Lung (tissue), 11 donors: ENCODE measurements at regions not wholly inside any gene's neighbourhood (a gene's known extent, or its start where the extent isn't known, plus 50 kb on each side); places are given as distances from the start of the nearest gene placed in this dataset.

Source experiments
- ATAC-seq: fragments of 200-7000 bp; cut with Tn5 transposase; one replicate; pipeline ENCODE4 v1.9.1; 2020; ENCODE audit warnings: moderate number of reproducible peaks; ENCODE audit not compliant: insufficient read depth, low FRiP score
- DNase-seq, 3 donors: peaks; one replicate each; pipeline ENCODE4 v3.0.0-alpha.2; 2013 to 2017
- H3K27ac ChIP-seq, 2 donors: one replicate each; pipeline ENCODE4 v1.5.1; 2013; ENCODE audit warnings: mild to moderate bottlenecking in 2 of 2, moderate library complexity in 2 of 2, control low read depth in 1 of 2, inconsistent platforms in 1 of 2, low read depth in 1 of 2, low read length in 1 of 2
- H3K27me3 ChIP-seq, 3 donors: one replicate each; pipeline ENCODE4 v1.5.1; 2013; ENCODE audit warnings: low read length in 2 of 3; ENCODE audit not compliant: control insufficient read depth in 3 of 3, insufficient read depth in 3 of 3
- H3K36me3 ChIP-seq, 4 donors: one replicate each; pipeline ENCODE4 v1.5.1; 2013; ENCODE audit warnings: low read length in 4 of 4, mild to moderate bottlenecking in 1 of 4, moderate library complexity in 1 of 4; ENCODE audit not compliant: control insufficient read depth in 4 of 4, insufficient read depth in 4 of 4
- H3K4me1 ChIP-seq, 5 donors: one replicate each; pipeline ENCODE4 v1.5.1; 2013; ENCODE audit warnings: low read length in 5 of 5, mild to moderate bottlenecking in 2 of 5, moderate library complexity in 1 of 5; ENCODE audit not compliant: control insufficient read depth in 5 of 5, insufficient read depth in 5 of 5
- H3K4me3 ChIP-seq: one replicate; pipeline ENCODE4 v1.5.1; 2013; ENCODE audit warnings: mild to moderate bottlenecking, control low read depth, moderate library complexity
- H3K9ac ChIP-seq, 2 donors: one replicate each; pipeline ENCODE4 v1.5.1; 2013; ENCODE audit warnings: low read length in 2 of 2, control low read depth in 1 of 2; ENCODE audit not compliant: insufficient read depth in 1 of 2
- H3K9me3 ChIP-seq, 4 donors: one replicate each; pipeline ENCODE4 v1.5.1; 2013; ENCODE audit warnings: low read length in 3 of 4, mild to moderate bottlenecking in 1 of 4, moderate library complexity in 1 of 4; ENCODE audit not compliant: control insufficient read depth in 4 of 4, insufficient read depth in 3 of 4
- WGBS, 2 donors: extraction: QIAGEN DNeasy Blood & Tissue Kit; methylation state at CpG; one replicate each; pipeline ENCODE4 v1.1.7; 2013; 5-methylcytosine and 5-hydroxymethylcytosine counted together
- TF ChIP-seq, protein P1 (sequence below): IDR thresholded peaks from 2 replicates; pipeline ENCODE4 v1.5.1; 2012; ENCODE audit warnings: mild to moderate bottlenecking; ENCODE audit errors: control extremely low read depth, extremely low read depth
- donor health status: control.
- donor health status: control.
- donor health status: Bipolar disorder and iron deficiency.
- donor health status: healthy.
- donor health status: DM: yes; HTN: yes; CAD: no.

DNA sequence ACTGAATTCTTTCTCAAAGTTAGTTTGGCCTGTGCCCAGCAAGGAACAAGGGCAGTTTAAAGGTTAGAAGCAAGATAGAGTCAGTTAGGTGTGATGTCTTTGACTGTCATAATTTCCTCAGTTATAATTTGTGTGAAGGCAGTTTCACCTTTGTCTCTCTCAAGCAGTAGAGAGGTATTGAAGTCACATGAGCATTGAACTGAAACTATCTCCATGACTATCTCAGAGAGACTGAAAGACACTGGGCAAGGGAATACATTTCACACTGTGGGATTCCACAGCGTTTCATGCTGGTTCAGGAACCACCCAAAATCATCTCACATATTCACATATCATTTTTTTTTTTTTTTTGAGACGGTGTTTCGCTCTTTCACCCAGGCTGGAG lies 366.1 kb downstream of the PREX1 start:
- Histone ChIP-seq H3K9ac (no peak overlapping the region), H3K9me3 (no peaks in the 10 kb centered on the region), H3K27me3 (peaks cover 0 to 8% (median 3%) of the 10 kb centered on the region in 3 donors), H3K4me3 (no peak overlapping the region), H3K36me3 (no peaks in the 10 kb centered on the region), H3K27ac (no peak overlapping the region), H3K4me1 (peaks cover 0 to 10% (median 0%) of the 10 kb centered on the region in 5 donors)
- WGBS, 2 donors: 91 to 96% methylated on average over 3 of the region's 3 CpGs
- no peak for ATAC-seq
- TF ChIP-seq, protein P1, sequence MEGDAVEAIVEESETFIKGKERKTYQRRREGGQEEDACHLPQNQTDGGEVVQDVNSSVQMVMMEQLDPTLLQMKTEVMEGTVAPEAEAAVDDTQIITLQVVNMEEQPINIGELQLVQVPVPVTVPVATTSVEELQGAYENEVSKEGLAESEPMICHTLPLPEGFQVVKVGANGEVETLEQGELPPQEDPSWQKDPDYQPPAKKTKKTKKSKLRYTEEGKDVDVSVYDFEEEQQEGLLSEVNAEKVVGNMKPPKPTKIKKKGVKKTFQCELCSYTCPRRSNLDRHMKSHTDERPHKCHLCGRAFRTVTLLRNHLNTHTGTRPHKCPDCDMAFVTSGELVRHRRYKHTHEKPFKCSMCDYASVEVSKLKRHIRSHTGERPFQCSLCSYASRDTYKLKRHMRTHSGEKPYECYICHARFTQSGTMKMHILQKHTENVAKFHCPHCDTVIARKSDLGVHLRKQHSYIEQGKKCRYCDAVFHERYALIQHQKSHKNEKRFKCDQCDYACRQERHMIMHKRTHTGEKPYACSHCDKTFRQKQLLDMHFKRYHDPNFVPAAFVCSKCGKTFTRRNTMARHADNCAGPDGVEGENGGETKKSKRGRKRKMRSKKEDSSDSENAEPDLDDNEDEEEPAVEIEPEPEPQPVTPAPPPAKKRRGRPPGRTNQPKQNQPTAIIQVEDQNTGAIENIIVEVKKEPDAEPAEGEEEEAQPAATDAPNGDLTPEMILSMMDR: no peak
- no peak for DNase-seq

DNA sequence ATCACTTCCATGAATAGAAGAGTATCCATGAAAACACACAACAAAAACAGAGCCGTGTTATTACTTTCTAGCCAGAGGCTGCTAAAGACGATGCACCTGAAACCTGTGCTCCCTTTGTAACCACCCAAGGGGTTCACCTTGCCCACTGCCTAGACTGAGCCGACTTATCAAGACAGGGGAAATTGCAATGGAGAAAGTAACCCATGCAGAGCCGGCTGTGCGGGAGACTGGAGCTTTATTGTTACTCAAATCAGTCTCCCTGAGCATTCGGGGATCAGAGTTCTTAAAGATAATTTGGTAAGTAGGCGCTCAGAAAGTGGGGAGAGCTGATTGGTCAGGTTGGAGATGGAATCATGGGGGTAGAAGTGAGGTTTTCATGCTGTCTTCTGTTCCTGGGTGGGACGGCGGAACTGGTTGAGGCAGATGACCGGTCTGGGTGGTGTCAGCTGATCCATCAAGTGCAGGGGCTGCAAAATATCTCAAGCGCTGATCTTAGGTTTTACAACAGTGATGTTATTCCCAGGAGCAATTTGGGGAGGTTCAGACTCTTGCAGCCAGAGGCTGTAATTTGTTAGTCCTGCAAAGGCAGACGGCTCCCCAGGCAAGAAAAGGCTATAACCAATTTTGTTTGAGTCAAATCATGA lies 366.6 kb downstream of the PREX1 start:
- Histone ChIP-seq H3K9me3 (no peaks in the 10 kb centered on the region), H3K9ac (no peak overlapping the region), H3K36me3 (no peaks in the 10 kb centered on the region), H3K4me1 (peaks cover 0 to 11% (median 0%) of the 10 kb centered on the region in 5 donors), H3K27me3 (peaks cover 0 to 8% (median 3%) of the 10 kb centered on the region in 3 donors), H3K4me3 (no peak overlapping the region), H3K27ac (no peak overlapping the region)
- ATAC-seq (no peak), DNase-seq (no peak)
- 39 to 41% methylated on average over 12 of the region's 12 CpGs for WGBS, 2 donors
- TF ChIP-seq, protein P1: no peak

DNA sequence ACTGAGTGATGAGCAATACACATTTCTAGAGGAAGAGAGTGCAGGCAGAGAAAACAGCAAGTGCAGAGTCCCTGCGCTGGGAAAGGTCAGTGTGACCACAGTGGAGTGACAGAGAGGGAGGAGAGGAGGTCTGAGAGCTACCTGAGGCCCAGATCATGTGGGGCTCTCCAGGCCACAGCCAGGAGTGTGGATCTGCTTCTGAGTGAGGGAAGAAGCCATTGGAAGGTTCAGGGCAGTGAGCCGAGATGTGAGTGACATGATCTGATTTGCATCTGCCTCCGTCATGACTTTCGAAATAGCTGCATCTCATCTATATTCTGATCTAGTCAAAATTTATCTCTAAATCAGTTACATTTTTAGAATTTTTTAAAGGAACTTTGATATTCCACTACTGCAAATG lies 367.1 kb downstream of the PREX1 start:
- Histone ChIP-seq H3K36me3 (no peaks in the 10 kb centered on the region), H3K27me3 (peaks cover 0 to 7% (median 3%) of the 10 kb centered on the region in 3 donors), H3K9ac (no peak overlapping the region), H3K4me3 (no peak overlapping the region), H3K4me1 (peaks cover 0 to 14% (median 0%) of the 10 kb centered on the region in 5 donors), H3K9me3 (no peaks in the 10 kb centered on the region), H3K27ac (no peak overlapping the region)
- no peak for ATAC-seq
- 80 to 91% methylated on average over 4 of the region's 4 CpGs for WGBS, 2 donors
- DNase-seq: no peak
- TF ChIP-seq, protein P1: no peak
